Islet precursor cell (in vitro differentiated cells): ENCODE measurements at regions not wholly inside any gene's neighbourhood (a gene's known extent, or its start where the extent isn't known, plus 50 kb on each side); places are given as distances from the start of the nearest gene placed in this dataset.

ENCODE experiments used
- DNase-seq: peaks from one replicate; pipeline ENCODE4 v3.0.0-alpha.2; 2018

DNA sequence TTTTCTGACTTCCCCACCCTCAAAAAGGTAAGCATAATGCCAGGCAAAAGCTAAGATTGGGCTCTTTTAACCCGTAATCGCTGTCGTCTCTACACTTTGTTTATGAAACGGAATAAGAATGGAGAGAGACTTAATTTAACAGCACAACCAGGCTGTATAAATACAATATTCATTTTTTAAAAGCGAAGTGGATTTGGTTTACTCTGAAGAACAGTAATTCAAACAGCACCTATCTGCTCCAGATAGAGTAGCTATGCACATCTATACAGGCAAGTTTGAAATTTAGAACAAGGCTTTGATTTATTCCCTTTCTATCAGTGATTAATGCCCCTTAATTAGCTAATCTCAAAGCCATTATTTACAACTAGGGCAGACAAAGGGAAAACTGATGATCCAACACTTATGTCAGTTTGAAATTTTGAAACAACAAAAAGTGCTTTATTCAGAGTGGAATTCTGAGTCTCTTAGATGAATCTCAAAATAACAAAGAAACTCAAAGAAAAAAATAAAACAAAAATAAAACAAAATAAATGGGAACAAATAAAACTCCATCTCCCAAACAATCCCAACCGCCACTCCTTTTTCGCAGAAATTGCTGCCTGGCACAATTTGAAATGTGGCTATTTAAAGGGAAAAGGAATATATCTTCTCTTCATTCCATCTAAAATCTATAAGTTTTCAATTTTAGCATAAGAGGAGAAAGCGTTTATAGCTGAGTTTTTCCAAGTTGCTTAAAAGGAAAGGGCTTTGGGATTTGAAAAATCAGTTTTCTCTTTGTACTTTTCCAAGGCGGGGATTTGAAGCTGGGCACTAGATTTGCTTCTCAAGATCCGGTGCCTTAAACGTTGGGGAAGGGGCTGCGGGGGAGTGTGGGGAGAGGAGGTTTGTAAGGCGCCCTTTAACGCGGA is 298.6 kb downstream of the PARP8 start:
- no peak for DNase-seq

- DNase-seq: no peak
Measured at GRCh38 chr5:50965654-50966375, 299.4 kb downstream of the PARP8 start.

GRCh38 chr5:50967009-50967562 is 300.6 kb downstream of the PARP8 start:
- DNase-seq: no peak

DNA sequence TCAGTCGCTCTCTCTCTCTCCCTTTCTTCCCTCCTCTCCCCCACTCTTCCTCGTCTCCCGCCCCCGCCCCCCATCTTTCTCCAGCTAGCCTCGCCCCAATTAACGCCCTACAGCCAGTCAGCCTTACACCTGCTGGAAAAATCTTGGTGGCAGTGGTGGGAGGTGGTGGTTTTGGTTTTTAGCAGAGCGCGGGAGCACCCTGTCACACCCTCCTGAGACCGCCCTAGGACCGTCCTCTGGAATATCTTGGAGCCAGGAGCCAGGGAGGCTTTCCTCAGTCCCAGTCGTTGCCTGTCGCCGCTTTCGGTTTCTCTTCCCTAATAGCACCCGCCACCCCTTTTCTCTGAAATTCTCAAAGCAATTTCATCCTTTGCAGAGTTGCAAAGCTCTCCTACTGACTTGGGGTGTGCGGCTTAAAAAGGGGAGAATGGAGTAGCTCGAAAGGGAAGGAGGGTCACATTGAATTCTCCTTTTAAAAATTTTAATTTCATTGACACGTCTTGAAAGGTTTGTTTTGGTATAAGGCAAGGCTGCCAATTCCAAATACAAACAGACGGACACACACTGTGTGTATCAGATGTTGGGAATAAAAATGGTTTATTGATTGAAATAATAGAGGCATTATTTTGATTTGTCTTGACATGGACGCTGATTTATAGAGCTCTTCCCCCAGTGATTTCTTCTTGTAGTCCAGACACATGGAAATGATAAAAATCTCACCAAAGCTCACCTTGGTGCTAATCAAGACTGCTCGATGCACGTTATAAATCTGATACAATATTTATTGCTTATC is 301.3 kb downstream of the PARP8 start:
- DNase-seq: peak; percentile 61

DNA sequence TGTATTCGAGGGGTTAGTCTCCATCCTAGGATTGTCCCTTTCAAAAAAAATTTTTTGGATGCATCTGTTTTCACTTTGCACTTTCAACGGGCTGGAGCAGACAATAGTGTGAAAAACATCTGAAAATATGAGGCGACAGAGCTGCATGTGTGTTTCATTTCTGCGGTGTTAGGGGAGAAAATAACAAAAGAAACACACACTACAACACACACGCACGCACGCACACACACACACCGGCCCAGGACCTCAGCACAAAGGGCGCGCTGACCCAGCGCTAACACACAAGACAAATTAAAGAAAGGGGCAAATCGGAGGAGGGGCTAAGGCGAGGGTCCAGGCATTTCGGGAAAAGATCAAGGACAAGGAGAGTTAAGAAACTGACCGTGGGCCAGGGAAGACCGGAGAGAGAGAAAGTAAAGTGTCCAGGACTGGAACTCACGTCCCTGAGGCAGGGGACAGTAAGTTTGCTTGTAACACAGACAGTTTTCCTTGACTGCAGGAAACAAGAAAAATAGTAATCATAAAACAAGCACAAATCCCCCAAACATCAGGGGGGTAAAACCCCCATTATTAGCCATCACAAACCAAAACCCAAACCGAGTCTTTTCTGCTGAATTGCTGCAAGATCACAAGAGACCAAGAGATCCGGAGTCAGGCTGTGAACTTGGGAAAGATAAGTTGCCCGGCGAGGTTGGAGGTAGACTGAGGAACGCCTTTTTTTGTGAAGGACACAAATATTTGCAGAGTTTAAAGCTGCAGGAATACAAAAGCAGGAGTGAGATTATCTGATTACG is 302.1 kb downstream of the PARP8 start:
- no peak for DNase-seq

- peak; percentile 65 for DNase-seq
Measured at GRCh38 chr5:50969151-50970031, 303.0 kb downstream of the PARP8 start.

DNA sequence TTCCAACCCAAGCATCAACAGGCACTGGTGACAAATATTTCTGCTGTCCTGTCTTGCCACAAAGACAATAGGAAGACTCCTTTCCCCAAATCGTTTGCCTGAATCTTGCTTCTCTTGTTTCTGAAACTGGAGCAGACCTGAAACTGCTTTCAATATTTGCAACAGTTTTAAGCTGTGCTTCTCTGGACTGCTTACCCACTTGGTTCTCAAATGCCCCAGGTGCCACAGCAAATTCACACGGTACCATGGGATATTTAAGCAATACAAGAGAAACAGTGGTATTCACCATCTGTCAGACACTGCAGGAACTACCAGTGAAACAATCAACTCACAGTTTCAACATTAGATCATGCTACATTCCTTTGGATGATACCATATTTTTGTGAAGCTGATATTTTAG is 309.4 kb downstream of the PARP8 start:
- DNase-seq: no peak

DNA sequence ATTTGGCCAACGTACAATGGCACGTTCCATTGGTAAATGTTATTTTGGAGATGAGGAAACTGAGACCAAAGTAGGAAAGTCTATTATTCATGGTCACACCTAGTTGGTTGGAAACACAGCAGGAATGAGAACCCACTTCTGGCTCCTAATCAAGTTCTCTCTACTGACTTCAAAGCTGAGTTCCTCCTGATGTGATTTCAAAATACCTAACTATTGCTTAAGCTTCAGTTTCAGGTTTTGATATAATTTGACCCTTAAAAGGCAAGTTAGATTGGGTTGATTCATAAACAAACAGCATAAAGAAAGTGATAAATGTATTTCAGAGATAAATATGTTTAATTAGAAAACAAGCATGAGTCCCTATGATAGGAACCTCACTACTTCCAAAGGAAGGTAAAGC is 312.5 kb downstream of the PARP8 start:
- no peak for DNase-seq

- DNase-seq: no peak
Measured at GRCh38 chr5:50984640-50985039, 318.2 kb downstream of the PARP8 start.

DNA sequence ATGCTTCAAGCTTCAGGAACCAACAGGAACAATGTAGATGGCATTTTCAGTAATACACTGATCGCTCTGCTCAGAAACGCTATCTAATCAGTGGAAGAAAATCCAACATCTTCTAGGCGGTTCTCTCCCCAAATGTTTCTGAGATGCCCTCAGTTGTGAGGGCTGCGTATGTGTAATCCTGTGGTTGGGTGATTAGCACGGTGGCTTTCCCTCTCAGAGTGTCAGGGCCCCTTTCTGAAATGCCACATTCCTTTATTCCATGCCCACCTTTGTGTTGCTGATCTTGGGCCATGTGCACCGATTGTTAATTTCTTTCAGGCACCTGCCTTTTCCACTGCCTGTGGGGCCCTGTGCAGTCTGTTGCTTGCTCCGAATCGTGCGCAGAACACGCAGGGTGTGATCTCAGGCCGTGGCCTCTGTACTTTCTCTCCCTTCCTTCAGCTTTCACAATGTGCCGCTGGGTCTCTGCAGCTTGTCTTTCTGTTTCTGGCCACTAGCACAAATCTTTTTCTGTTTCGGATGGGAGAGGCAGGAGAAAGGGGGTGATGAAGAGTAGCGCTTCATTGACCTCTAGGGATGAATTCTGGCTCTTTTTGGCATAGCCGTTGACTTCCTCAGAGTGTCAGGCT is 324.0 kb downstream of the PARP8 start:
- no peak for DNase-seq

DNA sequence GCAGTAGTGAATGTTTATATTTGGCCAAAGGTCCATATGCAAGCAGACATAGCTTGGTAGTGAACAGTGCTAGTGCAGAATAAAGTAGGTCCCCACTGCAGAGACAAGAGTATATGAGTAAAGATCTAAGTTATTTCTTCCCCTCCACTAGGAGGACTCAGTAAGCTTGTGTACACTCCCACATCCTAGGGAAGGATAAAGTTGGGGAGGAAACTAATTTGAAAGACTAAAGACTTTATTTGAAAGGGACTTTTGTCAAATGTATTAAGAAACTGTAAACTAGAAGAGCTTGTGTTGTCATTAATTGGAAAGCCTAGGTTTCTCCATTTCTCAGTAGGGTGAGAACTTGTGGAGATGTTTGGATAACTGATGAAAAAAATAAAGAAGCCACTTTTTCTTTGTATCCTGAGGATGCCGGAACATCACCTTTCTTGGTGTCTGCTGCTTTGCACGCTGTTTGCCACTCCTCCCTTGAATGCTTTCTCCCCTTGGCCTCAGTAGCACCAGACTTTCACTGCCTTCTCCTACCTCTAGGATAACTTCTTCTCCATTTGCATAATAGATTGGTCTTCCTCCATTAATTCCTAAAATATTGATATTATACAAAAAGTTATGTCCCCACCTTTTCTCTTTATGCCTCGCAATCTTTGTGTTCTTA is 329.0 kb downstream of the PARP8 start:
- no peak for DNase-seq

DNA sequence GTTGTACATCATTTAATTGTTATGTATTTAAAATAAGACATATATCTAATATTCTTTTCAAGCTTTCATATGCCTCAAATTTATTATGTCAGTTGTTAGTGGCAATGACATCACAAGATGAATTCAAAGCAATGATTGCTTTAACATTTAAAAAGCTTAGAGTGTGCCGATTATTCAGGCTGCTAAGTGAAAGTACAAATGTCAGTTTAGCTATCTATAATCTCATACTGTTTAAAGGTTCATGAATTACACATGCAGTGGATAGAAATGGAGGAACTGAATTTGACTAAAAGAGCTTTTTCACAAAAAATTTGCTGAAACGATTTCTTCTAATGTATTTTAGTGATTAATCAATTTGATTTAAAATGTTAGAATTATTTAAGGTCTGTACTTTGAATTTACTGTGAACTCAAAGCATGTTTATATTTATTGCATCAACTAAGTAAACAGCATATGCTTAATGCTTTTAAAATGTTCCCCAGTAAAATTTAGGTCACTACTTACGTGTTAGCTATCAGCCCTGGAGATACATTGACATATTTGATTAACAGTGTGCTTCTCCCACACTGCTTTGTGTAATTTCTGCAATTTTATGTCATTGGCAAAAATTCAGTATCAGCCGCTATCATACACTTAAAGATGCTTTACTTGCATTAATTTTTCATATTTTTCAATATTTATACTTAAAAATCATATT is 334.9 kb downstream of the PARP8 start:
- no peak for DNase-seq

- DNase-seq: no peak
Measured at GRCh38 chr5:51002368-51002767, 335.9 kb downstream of the PARP8 start.

GRCh38 chr5:51013036-51013435 is 346.6 kb downstream of the PARP8 start:
- DNase-seq: no peak

- no peak for DNase-seq
Measured at GRCh38 chr5:51018423-51018822, 352.0 kb downstream of the PARP8 start.

DNA sequence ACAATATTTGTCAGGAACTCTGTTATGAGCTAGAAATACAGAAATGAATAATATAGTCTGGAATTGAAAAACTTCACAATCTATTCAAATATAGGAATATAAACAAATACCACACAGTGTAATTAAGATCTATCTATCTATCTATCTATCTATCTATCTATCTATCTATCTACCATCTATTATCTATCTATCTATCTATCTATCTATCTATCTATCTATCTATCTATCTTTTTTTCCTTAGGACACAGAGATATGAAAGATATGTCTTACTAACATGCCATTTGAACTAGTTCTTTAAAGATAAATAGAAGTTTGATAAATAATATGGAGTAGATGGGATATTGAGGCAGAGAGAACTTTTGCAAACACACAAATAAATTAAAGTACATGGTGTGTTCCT is 357.8 kb downstream of the PARP8 start:
- no peak for DNase-seq

GRCh38 chr5:51027271-51027670 is 356.0 kb upstream of the ISL1 start:
- DNase-seq: no peak

- DNase-seq: no peak
Measured at GRCh38 chr5:51028394-51028793, 354.9 kb upstream of the ISL1 start.

GRCh38 chr5:51033215-51033614 is 350.0 kb upstream of the ISL1 start:
- no peak for DNase-seq
